HCT116 (cell line): ENCODE measurements at regions not wholly inside any gene's neighbourhood (a gene's known extent, or its start where the extent isn't known, plus 50 kb on each side); places are given as distances from the start of the nearest gene placed in this dataset.

ENCODE experiments used
- EGR1 ChIP-seq: IDR thresholded peaks from 2 replicates; pipeline ENCODE4 v1.6.1; 2012; ENCODE audit warnings: low read depth
- ELF1 ChIP-seq: IDR thresholded peaks from 2 replicates; pipeline ENCODE4 v1.6.1; 2012; ENCODE audit warnings: low read depth, borderline replicate concordance
- EZH2 ChIP-seq: fragments of 200-600 bp; sonication (generic); IDR thresholded peaks from 2 replicates; pipeline ENCODE4 v1.6.1; 2017; ENCODE audit warnings: antibody characterized with exemption, mixed run types
- EZH2phosphoT487 ChIP-seq: fragments of 200-600 bp; IDR thresholded peaks from 2 replicates; pipeline ENCODE4 v1.6.1; 2018; ENCODE audit warnings: antibody characterized with exemption, borderline replicate concordance
- JUND ChIP-seq: IDR thresholded peaks from 2 replicates; pipeline ENCODE4 v1.6.1; 2012
- POLR2A ChIP-seq: IDR thresholded peaks from 2 replicates; pipeline ENCODE4 v1.7.0; 2011; ENCODE audit warnings: borderline replicate concordance; ENCODE audit not compliant: insufficient read depth, insufficient read length; ENCODE audit errors: extremely low read depth
- POLR2AphosphoS5 ChIP-seq: IDR thresholded peaks from 2 replicates; pipeline ENCODE4 v1.6.1; 2011; ENCODE audit warnings: mild to moderate bottlenecking, low read depth, low read length, moderate library complexity
- RAD21 ChIP-seq: IDR thresholded peaks from 2 replicates; pipeline ENCODE4 v1.6.1; 2012; ENCODE audit warnings: low read depth, mild to moderate bottlenecking
- SIN3A ChIP-seq: IDR thresholded peaks from 2 replicates; pipeline ENCODE4 v1.6.1; 2012; ENCODE audit warnings: low read depth
- SP1 ChIP-seq: IDR thresholded peaks from 2 replicates; pipeline ENCODE4 v1.6.1; 2012; ENCODE audit warnings: low read depth
- TF ChIP-seq, protein P1 (sequence below): IDR thresholded peaks from 2 replicates; pipeline ENCODE4 v1.6.1; 2012
- TF ChIP-seq, protein P2 (sequence below), 3 experiments: fragments of 200-600 bp in 1 of 3; sonication (generic) in 1 of 3; IDR thresholded peaks in 2 of 3; conservative IDR thresholded peaks in 1 of 3; 2 replicates each; pipeline ENCODE4 v1.5.1; 2012 to 2017; ENCODE audit warnings: low read depth in 2 of 3, low read length in 2 of 3, antibody characterized with exemption in 1 of 3, borderline replicate concordance in 1 of 3, control low read depth in 1 of 3, mild to moderate bottlenecking in 1 of 3, mixed read lengths in 1 of 3, mixed run types in 1 of 3, moderate library complexity in 1 of 3; ENCODE audit not compliant: insufficient read depth in 1 of 3
- TF ChIP-seq, protein P3 (sequence below): IDR thresholded peaks from 2 replicates; pipeline ENCODE4 v1.6.1; 2012; ENCODE audit warnings: low read depth
- TF ChIP-seq, protein P4 (sequence below): IDR thresholded peaks from 2 replicates; pipeline ENCODE4 v1.6.1; 2012

DNA sequence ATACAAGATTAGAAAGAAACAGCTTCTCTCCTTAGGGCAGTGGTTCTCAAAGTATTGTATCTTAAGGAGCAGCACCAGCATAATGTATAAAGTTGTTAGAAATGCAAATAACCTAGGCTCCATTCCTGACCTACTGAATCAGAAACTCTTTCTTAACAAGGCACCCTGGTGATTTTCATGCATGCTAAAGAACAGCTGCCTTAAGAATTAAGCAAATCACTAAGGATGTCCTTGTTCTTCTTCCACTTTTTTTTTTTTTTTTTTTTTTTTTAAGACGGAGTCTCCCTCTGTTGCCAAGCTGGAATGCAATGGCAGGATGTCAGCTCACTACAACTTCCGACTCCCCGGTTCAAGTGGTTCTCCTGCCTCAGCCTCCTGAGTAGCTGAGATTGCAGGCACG lies 1095.2 kb upstream of the EDIL3 start:
- TF ChIP-seq POLR2AphosphoS5 (no peak), POLR2A (no peak), EGR1 (no peak), EZH2phosphoT487 (no peak), SP1 (no peak), RAD21 (no peak), ELF1 (no peak), SIN3A (no peak), EZH2 (no peak), JUND (no peak)
- TF ChIP-seq, protein P1, sequence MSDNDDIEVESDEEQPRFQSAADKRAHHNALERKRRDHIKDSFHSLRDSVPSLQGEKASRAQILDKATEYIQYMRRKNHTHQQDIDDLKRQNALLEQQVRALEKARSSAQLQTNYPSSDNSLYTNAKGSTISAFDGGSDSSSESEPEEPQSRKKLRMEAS: no peak
- TF ChIP-seq, protein P2, sequence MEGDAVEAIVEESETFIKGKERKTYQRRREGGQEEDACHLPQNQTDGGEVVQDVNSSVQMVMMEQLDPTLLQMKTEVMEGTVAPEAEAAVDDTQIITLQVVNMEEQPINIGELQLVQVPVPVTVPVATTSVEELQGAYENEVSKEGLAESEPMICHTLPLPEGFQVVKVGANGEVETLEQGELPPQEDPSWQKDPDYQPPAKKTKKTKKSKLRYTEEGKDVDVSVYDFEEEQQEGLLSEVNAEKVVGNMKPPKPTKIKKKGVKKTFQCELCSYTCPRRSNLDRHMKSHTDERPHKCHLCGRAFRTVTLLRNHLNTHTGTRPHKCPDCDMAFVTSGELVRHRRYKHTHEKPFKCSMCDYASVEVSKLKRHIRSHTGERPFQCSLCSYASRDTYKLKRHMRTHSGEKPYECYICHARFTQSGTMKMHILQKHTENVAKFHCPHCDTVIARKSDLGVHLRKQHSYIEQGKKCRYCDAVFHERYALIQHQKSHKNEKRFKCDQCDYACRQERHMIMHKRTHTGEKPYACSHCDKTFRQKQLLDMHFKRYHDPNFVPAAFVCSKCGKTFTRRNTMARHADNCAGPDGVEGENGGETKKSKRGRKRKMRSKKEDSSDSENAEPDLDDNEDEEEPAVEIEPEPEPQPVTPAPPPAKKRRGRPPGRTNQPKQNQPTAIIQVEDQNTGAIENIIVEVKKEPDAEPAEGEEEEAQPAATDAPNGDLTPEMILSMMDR (IDR thresholded peaks at IDR 0.05 in 2 of 3, conservative IDR thresholded peaks at IDR 0.05 in 1 of 3; ENCODE audit: borderline replicate concordance in 1 of 3, insufficient read depth in 1 of 3, low read depth in 2 of 3, low read length in 2 of 3): no peak
- TF ChIP-seq, protein P3, sequence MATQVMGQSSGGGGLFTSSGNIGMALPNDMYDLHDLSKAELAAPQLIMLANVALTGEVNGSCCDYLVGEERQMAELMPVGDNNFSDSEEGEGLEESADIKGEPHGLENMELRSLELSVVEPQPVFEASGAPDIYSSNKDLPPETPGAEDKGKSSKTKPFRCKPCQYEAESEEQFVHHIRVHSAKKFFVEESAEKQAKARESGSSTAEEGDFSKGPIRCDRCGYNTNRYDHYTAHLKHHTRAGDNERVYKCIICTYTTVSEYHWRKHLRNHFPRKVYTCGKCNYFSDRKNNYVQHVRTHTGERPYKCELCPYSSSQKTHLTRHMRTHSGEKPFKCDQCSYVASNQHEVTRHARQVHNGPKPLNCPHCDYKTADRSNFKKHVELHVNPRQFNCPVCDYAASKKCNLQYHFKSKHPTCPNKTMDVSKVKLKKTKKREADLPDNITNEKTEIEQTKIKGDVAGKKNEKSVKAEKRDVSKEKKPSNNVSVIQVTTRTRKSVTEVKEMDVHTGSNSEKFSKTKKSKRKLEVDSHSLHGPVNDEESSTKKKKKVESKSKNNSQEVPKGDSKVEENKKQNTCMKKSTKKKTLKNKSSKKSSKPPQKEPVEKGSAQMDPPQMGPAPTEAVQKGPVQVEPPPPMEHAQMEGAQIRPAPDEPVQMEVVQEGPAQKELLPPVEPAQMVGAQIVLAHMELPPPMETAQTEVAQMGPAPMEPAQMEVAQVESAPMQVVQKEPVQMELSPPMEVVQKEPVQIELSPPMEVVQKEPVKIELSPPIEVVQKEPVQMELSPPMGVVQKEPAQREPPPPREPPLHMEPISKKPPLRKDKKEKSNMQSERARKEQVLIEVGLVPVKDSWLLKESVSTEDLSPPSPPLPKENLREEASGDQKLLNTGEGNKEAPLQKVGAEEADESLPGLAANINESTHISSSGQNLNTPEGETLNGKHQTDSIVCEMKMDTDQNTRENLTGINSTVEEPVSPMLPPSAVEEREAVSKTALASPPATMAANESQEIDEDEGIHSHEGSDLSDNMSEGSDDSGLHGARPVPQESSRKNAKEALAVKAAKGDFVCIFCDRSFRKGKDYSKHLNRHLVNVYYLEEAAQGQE: no peak
- TF ChIP-seq, protein P4, sequence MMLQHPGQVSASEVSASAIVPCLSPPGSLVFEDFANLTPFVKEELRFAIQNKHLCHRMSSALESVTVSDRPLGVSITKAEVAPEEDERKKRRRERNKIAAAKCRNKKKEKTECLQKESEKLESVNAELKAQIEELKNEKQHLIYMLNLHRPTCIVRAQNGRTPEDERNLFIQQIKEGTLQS: no peak
